ENCODE measurements at regions not wholly inside any gene's neighbourhood (a gene's known extent, or its start where the extent isn't known, plus 50 kb on each side); places are given as distances from the start of the nearest gene placed in this dataset.

GRCh38 chr5:89377767-89378455, 494.9 kb upstream of the MEF2C start:
- no peak for DNase-seq (ENCODE audit: low spot score in 2 of 2)
- TF ChIP-seq, protein P1, sequence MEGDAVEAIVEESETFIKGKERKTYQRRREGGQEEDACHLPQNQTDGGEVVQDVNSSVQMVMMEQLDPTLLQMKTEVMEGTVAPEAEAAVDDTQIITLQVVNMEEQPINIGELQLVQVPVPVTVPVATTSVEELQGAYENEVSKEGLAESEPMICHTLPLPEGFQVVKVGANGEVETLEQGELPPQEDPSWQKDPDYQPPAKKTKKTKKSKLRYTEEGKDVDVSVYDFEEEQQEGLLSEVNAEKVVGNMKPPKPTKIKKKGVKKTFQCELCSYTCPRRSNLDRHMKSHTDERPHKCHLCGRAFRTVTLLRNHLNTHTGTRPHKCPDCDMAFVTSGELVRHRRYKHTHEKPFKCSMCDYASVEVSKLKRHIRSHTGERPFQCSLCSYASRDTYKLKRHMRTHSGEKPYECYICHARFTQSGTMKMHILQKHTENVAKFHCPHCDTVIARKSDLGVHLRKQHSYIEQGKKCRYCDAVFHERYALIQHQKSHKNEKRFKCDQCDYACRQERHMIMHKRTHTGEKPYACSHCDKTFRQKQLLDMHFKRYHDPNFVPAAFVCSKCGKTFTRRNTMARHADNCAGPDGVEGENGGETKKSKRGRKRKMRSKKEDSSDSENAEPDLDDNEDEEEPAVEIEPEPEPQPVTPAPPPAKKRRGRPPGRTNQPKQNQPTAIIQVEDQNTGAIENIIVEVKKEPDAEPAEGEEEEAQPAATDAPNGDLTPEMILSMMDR (IDR thresholded peaks at IDR 0.05), result no peak
- TF ChIP-seq EP300 (IDR thresholded peaks at IDR 0.05) (no peak), POLR2A (IDR thresholded peaks at IDR 0.05) (no peak), POLR2AphosphoS5 (IDR thresholded peaks at IDR 0.05) (no peak)
- 66% methylated on average over 13 of the region's 13 CpGs for WGBS
- H3K36me3 ChIP-seq, result no peaks in the 10 kb centered on the region
- H3K4me1 ChIP-seq, result peaks cover 5% of the 10 kb centered on the region
- no peaks in the 10 kb centered on the region for H3K27me3 ChIP-seq
- no peaks in the 10 kb centered on the region for H3K9me3 ChIP-seq
- no peak overlapping the region for H3K27ac ChIP-seq
- H3K4me3 ChIP-seq, result no peak overlapping the region

GRCh38 chr5:89374818-89375521, 492.0 kb upstream of the MEF2C start:
- Histone ChIP-seq H3K36me3 (no peaks in the 10 kb centered on the region), H3K4me1 (peaks cover 5% of the 10 kb centered on the region), H3K4me3 (no peak overlapping the region), H3K27me3 (no peaks in the 10 kb centered on the region), H3K9me3 (no peaks in the 10 kb centered on the region), H3K27ac (no peak overlapping the region)
- DNase-seq (ENCODE audit: low spot score in 2 of 2), result no peak
- TF ChIP-seq POLR2A (IDR thresholded peaks at IDR 0.05) (no peak), POLR2AphosphoS5 (IDR thresholded peaks at IDR 0.05) (no peak), EP300 (IDR thresholded peaks at IDR 0.05) (no peak)
- TF ChIP-seq, protein P1 (IDR thresholded peaks at IDR 0.05), result no peak

DNA sequence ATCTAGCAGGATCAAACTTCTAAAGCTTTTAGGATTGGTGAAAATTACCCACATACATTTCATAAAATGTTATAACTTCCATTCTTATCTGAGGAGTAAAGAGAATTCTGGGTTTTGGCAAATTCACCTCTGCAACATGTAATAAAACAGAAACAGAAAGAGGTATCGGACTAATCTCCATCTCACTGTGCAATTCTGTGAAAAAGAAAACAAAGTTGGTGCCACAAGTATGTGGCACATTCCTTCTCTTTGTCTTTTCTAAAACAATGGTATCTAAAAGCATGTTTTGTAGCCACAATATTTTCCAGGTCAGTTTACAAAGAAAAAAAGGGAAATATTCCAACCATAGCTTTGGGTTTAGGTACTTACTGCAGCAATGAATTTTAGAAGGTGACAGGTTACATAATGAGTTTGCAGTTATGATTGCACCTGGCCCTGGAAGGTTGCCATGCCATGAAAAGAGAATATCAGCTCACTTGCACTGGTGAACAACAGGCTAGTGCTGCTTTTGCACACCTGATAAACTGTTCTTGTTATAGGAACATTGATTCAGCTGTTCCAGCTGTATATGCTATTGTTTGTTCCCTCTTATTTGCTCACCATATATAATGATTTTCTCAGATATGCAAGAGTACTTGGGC, 491.3 kb upstream of the MEF2C start:
- no peak for DNase-seq (ENCODE audit: low spot score in 2 of 2)
- 62% methylated on average over 1 of the region's 1 CpG for WGBS
- Histone ChIP-seq H3K9me3 (no peaks in the 10 kb centered on the region), H3K27ac (no peak overlapping the region), H3K4me3 (no peak overlapping the region), H3K27me3 (no peaks in the 10 kb centered on the region), H3K4me1 (peaks cover 5% of the 10 kb centered on the region), H3K36me3 (no peaks in the 10 kb centered on the region)
- TF ChIP-seq EP300 (IDR thresholded peaks at IDR 0.05) (no peak), POLR2AphosphoS5 (IDR thresholded peaks at IDR 0.05) (no peak), POLR2A (IDR thresholded peaks at IDR 0.05) (no peak)
- TF ChIP-seq, protein P1 (IDR thresholded peaks at IDR 0.05), result no peak

GRCh38 chr5:89372176-89372575, 489.2 kb upstream of the MEF2C start:
- TF ChIP-seq, protein P1 (IDR thresholded peaks at IDR 0.05), result no peak
- TF ChIP-seq POLR2A (IDR thresholded peaks at IDR 0.05) (no peak), POLR2AphosphoS5 (IDR thresholded peaks at IDR 0.05) (no peak), EP300 (IDR thresholded peaks at IDR 0.05) (no peak)
- no peaks in the 10 kb centered on the region for H3K9me3 ChIP-seq
- H3K27me3 ChIP-seq, result no peaks in the 10 kb centered on the region
- no peak overlapping the region for H3K27ac ChIP-seq
- H3K4me3 ChIP-seq, result no peak overlapping the region
- no peaks in the 10 kb centered on the region for H3K36me3 ChIP-seq
- no peak for DNase-seq (ENCODE audit: low spot score in 2 of 2)
- WGBS, result 88% methylated on average over 1 of the region's 1 CpG
- H3K4me1 ChIP-seq, result peaks cover 5% of the 10 kb centered on the region

DNA sequence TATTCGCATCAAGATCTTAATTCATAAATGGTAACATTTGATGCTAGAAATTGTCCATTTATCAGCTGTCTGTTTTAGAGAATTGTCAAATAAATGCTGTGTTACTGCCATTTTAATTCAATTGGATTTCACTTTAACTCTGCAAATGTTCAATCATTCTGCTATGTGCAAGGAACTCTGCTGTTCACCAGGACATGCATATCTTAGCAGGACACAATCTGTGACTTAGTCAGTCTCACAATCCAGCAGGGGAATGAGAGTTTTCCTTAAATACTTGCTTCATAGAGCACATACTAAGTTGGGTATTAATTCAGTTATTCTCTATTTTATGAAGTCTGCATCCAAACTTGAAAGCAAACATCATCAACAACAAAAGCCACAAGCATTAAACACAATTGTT, 488.7 kb upstream of the MEF2C start:
- no peak for DNase-seq (ENCODE audit: low spot score in 2 of 2)
- TF ChIP-seq, protein P1 (IDR thresholded peaks at IDR 0.05), result no peak
- TF ChIP-seq POLR2AphosphoS5 (IDR thresholded peaks at IDR 0.05) (no peak), EP300 (IDR thresholded peaks at IDR 0.05) (no peak), POLR2A (IDR thresholded peaks at IDR 0.05) (no peak)
- Histone ChIP-seq H3K27ac (no peak overlapping the region), H3K4me1 (peaks cover 5% of the 10 kb centered on the region), H3K9me3 (no peaks in the 10 kb centered on the region), H3K36me3 (no peaks in the 10 kb centered on the region), H3K27me3 (no peaks in the 10 kb centered on the region), H3K4me3 (no peak overlapping the region)
- 98% methylated on average over 1 of the region's 1 CpG for WGBS
